ENCODE measurements at regions not wholly inside any gene's neighbourhood (a gene's known extent, or its start where the extent isn't known, plus 50 kb on each side); places are given as distances from the start of the nearest gene placed in this dataset.

DNA sequence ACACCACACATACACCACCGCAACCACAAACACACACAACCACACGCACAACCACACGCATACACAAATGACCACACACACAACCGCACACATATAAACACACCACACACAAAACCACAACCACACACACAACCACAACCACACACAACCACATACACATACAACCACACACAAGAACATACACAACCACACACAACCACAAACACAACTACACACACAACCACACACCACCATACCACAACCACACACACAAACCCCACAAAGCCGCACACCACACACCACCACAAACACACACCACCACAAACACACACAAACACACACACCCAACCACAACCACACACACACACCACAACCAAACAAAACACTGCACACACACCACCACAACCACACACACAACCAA lies 107.5 kb upstream of the FZD10 start:
- Histone ChIP-seq H3K23me2 (ENCODE audit: low read depth, low read length) (peaks cover 10% of the 10 kb centered on the region; the same call in 1 of the 2 replicates), H3K4me1 (replicated peaks in 1 of 4; ENCODE audit: control insufficient read depth in 3 of 4, insufficient read depth in 4 of 4, low read length in 3 of 4) (no peaks in the 10 kb centered on the region; a peak in 1 of 7 replicates), H4K8ac (ENCODE audit: extremely low read depth, insufficient read depth, low read length) (no peak overlapping the region), H3K27ac (ENCODE audit: low read depth, low read length) (no peak overlapping the region), H2AFZ (ENCODE audit: low read length) (no peak overlapping the region), H3K4me3 (ENCODE audit: extremely low read depth in 1 of 4, insufficient read depth in 2 of 4, low read depth in 3 of 4, low read length in 4 of 4) (no peak overlapping the region), H4K5ac (ENCODE audit: insufficient read length, low read depth, low read length) (no peak overlapping the region), H3K9ac (replicated peaks in 1 of 4; ENCODE audit: extremely low read depth in 1 of 4, low read depth in 3 of 4, low read length in 3 of 4) (no peak overlapping the region), H3K4ac (replicated peaks; ENCODE audit: insufficient read length, low read depth, low read length) (peak overlapping the region; percentile 73), H3K27me3 (replicated peaks in 1 of 4; ENCODE audit: control insufficient read depth in 3 of 4, extremely low read depth in 1 of 4, insufficient read depth in 3 of 4, low read length in 3 of 4) (peaks cover 4 to 27% (median 21%) of the 10 kb centered on the region in 4 experiments; a peak in 5 of 7 replicates), H2BK12ac (ENCODE audit: low read depth, low read length) (no peak overlapping the region), H3K23ac (ENCODE audit: insufficient read length) (no peak overlapping the region), H2BK15ac (ENCODE audit: low read length) (peak overlapping the region; percentile 49; the same call in 1 of the 2 replicates), H3K79me2 (ENCODE audit: control insufficient read depth in 1 of 2, insufficient read depth in 2 of 2, low read length in 2 of 2) (no peaks in the 10 kb centered on the region), H3K79me1 (ENCODE audit: low read depth, low read length) (no peaks in the 10 kb centered on the region), H2AK5ac (ENCODE audit: low read depth, low read length) (peak overlapping the region; percentile 82; the same call in 1 of the 2 replicates), H3K4me2 (ENCODE audit: insufficient read depth in 1 of 2, low read depth in 2 of 2, low read length in 2 of 2) (no peak overlapping the region), H3K56ac (replicated peaks; ENCODE audit: insufficient read length, low read depth, low read length) (peak overlapping the region; percentile 95), H2BK20ac (ENCODE audit: low read length) (no peak overlapping the region), H3K18ac (ENCODE audit: extremely low read depth, low read length) (no peak overlapping the region), H3K14ac (ENCODE audit: insufficient read length) (no peak overlapping the region), H3K36me3 (ENCODE audit: control insufficient read depth in 2 of 4, insufficient read depth in 4 of 4, low read length in 3 of 4) (no peaks in the 10 kb centered on the region), H4K20me1 (replicated peaks in 1 of 2; ENCODE audit: control insufficient read depth in 1 of 2, insufficient read depth in 2 of 2, low read length in 2 of 2) (peaks cover 3 to 9% of the 10 kb centered on the region in 2 experiments), H3K9me3 (ENCODE audit: insufficient read depth in 2 of 2, low read depth in 1 of 2, low read length in 1 of 2) (no peaks in the 10 kb centered on the region), H4K91ac (replicated peaks; ENCODE audit: insufficient read length, low read length) (peak overlapping the region; percentile 23), H2BK5ac (ENCODE audit: low read depth, low read length) (no peak overlapping the region), H2BK120ac (replicated peaks; ENCODE audit: low read depth, low read length) (no peak overlapping the region)
- 82% methylated on average over 5 of the region's 5 CpGs; no CpG with 5 or more reads in 1 of the 2 experiments for WGBS, 2 experiments (ENCODE audit: extremely low coverage in 1 of 2, insufficient coverage in 1 of 2, insufficient read length in 1 of 2, insufficient replicate concordance in 2 of 2, low coverage in 1 of 2, low lambda C conversion rate in 2 of 2, missing lambda C conversion rate in 1 of 2)
- no peak for FAIRE-seq
- DNase-seq (ENCODE audit: low read depth in 1 of 2, low spot score in 2 of 2), result no peak
- ChIA-PET POLR2A (ENCODE audit: partially characterized antibody) (no interaction called here), CTCF (ENCODE audit: partially characterized antibody) (no interaction called here)
- TF ChIP-seq HDAC6 (IDR thresholded peaks at IDR 0.05; ENCODE audit: low read depth, low read length) (peak; percentile 65), SIN3A (conservative IDR thresholded peaks at IDR 0.05 in 1 of 2, IDR thresholded peaks at IDR 0.05 in 1 of 2; ENCODE audit: low read depth in 1 of 2, low read length in 2 of 2) (no peak)

Data from H1 (cell line).